Mucosa of descending colon (tissue), 3 donors: ENCODE measurements at regions not wholly inside any gene's neighbourhood (a gene's known extent, or its start where the extent isn't known, plus 50 kb on each side); places are given as distances from the start of the nearest gene placed in this dataset.

Experiments used
- ATAC-seq: fragments of 200-7000 bp; cut with Tn5 transposase; one replicate; pipeline ENCODE4 v1.9.1; 2020; ENCODE audit warnings: mild to moderate bottlenecking, moderate library complexity
- DNase-seq, 3 donors: peaks; one replicate each; pipeline ENCODE4 v3.0.0-alpha.2; 2020
- H3K36me3 ChIP-seq: fragments of 200-600 bp; one replicate; pipeline ENCODE4 v1.8.0; 2021; ENCODE audit warnings: low read depth, mild to moderate bottlenecking
- H3K4me1 ChIP-seq: fragments of 200-600 bp; one replicate; pipeline ENCODE4 v1.8.0; 2021; ENCODE audit warnings: low read depth, mild to moderate bottlenecking
- H3K4me3 ChIP-seq: fragments of 200-600 bp; one replicate; pipeline ENCODE4 v1.8.0; 2021; ENCODE audit warnings: mild to moderate bottlenecking
- H3K9me3 ChIP-seq: fragments of 200-600 bp; one replicate; pipeline ENCODE4 v1.8.0; 2021; ENCODE audit warnings: mild to moderate bottlenecking
- CTCF ChIP-seq: fragments of 200-600 bp; IDR thresholded peaks from one replicate; pipeline ENCODE4 v1.8.0; 2022; ENCODE audit warnings: antibody characterized with exemption, mild to moderate bottlenecking
- intact Hi-C, 2 donors: fragments of 100-400 bp; cut with DNase I in 1 of 2; cut with micrococcal nuclease in 1 of 2; formaldehyde crosslinking; loops; one replicate each; pipeline versions ENCODE4 v1.11.0 to v1.11.1; 2022; cut with DNase I, micrococcal nuclease
- donor health status: DM: no; HTN: no; CAD: no; lungs with moderate emphysema.
- donor health status: DM: no; HTN: no; CAD: no.
- donor health status: DM: no; HTN: yes; CAD: no.

DNA sequence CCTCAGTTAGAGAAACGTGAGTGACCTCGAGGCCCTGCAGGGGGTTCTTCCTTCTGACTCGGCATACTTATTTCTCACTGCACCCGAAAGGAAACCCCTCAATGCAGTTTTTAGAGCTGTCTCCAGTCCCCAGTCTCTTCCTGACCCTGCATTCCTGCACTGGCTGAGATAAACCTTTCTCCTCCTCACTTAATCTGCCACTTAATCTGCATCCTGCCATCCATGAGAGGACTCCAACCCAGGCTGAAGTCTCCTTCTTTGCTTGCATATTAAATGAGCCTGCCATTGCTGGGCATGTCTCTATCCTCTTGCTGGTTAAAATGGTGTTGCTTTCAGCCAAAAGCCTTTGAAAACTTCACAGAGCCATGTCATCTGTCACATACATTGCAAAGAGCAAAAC lies 125.6 kb upstream of the GATA6 start:
- Histone ChIP-seq H3K4me3 (no peak overlapping the region), H3K36me3 (no peaks in the 10 kb centered on the region), H3K9me3 (peaks cover 3% of the 10 kb centered on the region), H3K4me1 (peaks cover 16% of the 10 kb centered on the region)
- intact Hi-C loops: loop anchor here in 1 of 2 donors (5.0 kb wide), 1 partner anchor 123 kb away; the partner anchor contains the start of gene GATA6
- ATAC-seq: no peak
- no peak for TF ChIP-seq CTCF
- DNase-seq: no peak

- Histone ChIP-seq H3K36me3 (no peaks in the 10 kb centered on the region), H3K4me1 (peaks cover 16% of the 10 kb centered on the region), H3K4me3 (no peak overlapping the region), H3K9me3 (peaks cover 3% of the 10 kb centered on the region)
- TF ChIP-seq CTCF: no peak
- DNase-seq (peak; percentile 72 to 80 (median 73)), ATAC-seq (peak; percentile 77)
- intact Hi-C loops: loop anchor here in 1 of 2 donors (5.0 kb wide), 1 partner anchor 123 kb away; the partner anchor contains the start of gene GATA6
Measured at GRCh38 chr18:22044474-22045220, 124.7 kb upstream of the GATA6 start.

DNA sequence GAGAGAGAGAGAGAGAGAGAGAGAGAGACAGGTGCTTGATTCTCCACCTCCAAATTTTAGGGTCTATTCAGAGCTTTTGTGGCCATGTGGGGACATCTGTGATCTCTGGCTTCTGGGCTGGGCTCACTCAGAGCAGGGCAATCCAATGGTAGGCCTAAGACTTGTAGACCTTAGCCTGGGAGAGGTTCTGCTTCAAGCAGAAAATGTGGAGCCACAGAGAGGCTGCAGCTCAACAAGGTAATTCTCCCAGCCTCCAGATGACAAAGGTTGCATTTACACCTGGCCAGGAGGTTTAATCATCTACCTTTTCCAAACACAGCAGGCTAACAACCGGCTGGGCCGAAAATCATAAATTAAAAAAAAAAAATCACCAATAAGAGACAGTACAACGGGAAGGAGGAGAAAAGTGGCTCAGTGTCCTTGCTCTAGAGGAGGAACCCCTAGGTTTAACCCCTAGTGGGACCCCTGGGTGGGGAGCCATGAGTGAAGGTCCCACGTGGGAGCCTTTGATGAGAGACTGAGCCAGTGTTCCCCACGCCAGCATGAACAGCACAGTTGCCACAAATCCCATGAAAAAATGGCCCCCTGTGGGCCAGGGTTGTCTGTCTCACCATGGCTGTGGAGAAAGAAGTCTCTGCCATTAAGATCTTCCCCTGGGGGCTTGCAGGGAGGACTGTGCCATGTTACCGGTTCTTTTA lies 124.0 kb upstream of the GATA6 start:
- Histone ChIP-seq H3K36me3 (no peaks in the 10 kb centered on the region), H3K4me3 (no peak overlapping the region), H3K4me1 (peaks cover 8% of the 10 kb centered on the region), H3K9me3 (peaks cover 3% of the 10 kb centered on the region)
- ATAC-seq: peak; percentile 82
- DNase-seq: peak in 2 of 3 donors; percentile 59 to 74
- intact Hi-C loops: no loop called here
- no peak for TF ChIP-seq CTCF

DNA sequence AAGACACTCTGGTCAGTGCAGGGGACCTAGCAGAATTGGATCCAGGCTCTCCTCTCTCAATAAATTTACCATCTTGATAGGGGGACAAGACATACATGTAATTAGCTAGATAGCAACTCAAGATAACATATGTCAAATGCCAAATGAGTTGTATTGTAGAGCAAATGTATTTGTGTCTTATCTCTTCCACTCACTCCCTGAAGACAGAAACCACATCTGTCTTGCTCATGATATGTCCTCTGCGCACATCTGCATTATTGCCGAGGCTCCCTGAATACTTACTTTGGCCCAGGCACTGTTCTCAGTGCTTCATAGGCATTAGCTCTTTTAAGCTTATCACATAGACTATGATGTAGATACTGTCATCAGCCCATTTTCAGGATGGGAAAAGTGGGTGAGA lies 122.9 kb upstream of the GATA6 start:
- H3K36me3 ChIP-seq: no peaks in the 10 kb centered on the region
- no peak for DNase-seq
- peaks cover 8% of the 10 kb centered on the region for H3K4me1 ChIP-seq
- ATAC-seq: no peak
- intact Hi-C loops: no loop called here
- H3K9me3 ChIP-seq: no peaks in the 10 kb centered on the region
- TF ChIP-seq CTCF: no peak
- H3K4me3 ChIP-seq: no peak overlapping the region

DNA sequence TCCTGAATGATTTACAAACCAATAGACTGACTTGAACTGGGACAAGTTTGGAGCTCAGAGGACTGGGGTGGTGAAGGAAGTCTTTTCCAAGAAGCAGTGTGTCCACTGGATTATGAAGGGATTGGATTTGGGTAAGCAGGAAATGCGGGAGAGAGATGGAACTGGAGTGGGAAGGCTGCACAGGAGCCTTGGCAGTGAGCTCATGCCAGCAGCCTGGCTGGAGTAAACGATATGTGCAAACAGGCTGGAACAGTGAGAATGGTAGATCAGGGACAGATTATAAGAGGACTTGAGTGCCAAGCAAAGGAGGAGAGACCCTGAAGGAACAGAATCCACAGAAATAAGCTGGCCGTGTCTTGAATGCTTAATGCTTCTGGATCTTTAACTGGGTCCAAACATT lies 121.9 kb upstream of the GATA6 start:
- Histone ChIP-seq H3K9me3 (no peaks in the 10 kb centered on the region), H3K36me3 (no peaks in the 10 kb centered on the region), H3K4me3 (no peak overlapping the region), H3K4me1 (peaks cover 8% of the 10 kb centered on the region)
- intact Hi-C loops: no loop called here
- ATAC-seq (no peak), DNase-seq (no peak)
- TF ChIP-seq CTCF: no peak
